Effector memory CD4-positive, alpha-beta T cell (primary cell): ENCODE measurements at regions not wholly inside any gene's neighbourhood (a gene's known extent, or its start where the extent isn't known, plus 50 kb on each side); places are given as distances from the start of the nearest gene placed in this dataset.

Source experiments
- DNase-seq, 3 donors: peaks; one replicate each; pipeline ENCODE4 v3.0.0-alpha.2; 2020
- H3K27ac ChIP-seq: 2 replicates; pipeline ENCODE4 v1.7.0; 2013; ENCODE audit warnings: mild to moderate bottlenecking, low read length, moderate library complexity; ENCODE audit not compliant: insufficient read depth, poor library complexity, severe bottlenecking
- H3K27me3 ChIP-seq: replicated peaks from 2 replicates; pipeline ENCODE4 v1.7.0; 2013; ENCODE audit warnings: mild to moderate bottlenecking, low read length; ENCODE audit not compliant: insufficient read depth, control insufficient read depth, poor library complexity, severe bottlenecking
- H3K36me3 ChIP-seq: 2 replicates; pipeline ENCODE4 v1.7.0; 2013; ENCODE audit warnings: mild to moderate bottlenecking, low read length, moderate library complexity; ENCODE audit not compliant: control insufficient read depth, insufficient read depth
- H3K4me1 ChIP-seq: 2 replicates; pipeline ENCODE4 v1.7.0; 2013; ENCODE audit warnings: low read length, mild to moderate bottlenecking; ENCODE audit not compliant: control insufficient read depth, insufficient read depth, poor library complexity, severe bottlenecking
- H3K4me3 ChIP-seq: 2 replicates; pipeline ENCODE4 v1.7.0; 2013; ENCODE audit warnings: low read length, low read depth, mild to moderate bottlenecking; ENCODE audit not compliant: insufficient read depth, poor library complexity, severe bottlenecking
- H3K9me3 ChIP-seq: 2 replicates; pipeline ENCODE4 v1.7.0; 2013; ENCODE audit warnings: mild to moderate bottlenecking, low read length, moderate library complexity; ENCODE audit not compliant: control insufficient read depth

DNA sequence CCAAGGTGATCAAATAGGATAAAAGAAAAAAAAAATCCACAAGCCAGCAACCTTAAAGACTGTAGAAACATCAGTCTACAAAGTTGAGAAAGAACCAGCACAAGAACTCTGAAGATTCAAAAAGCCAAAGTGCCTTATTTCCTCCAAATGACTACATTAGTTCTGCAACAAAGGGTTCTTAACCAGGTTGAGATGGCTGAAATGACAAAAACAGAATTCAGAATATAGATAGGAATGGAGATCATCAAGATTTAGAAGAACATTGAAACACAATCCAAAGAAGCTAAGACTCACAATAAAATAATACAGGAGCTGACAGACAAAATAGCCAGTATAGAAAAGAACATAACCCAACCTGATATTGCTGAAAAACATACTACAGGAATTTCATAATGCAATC, 156.5 kb upstream of the ZCCHC13 start:
- H3K27me3 ChIP-seq = no peaks in the 10 kb centered on the region
- H3K36me3 ChIP-seq = no peaks in the 10 kb centered on the region
- H3K4me3 ChIP-seq = no peak overlapping the region
- no peak overlapping the region for H3K27ac ChIP-seq
- H3K9me3 ChIP-seq = no peaks in the 10 kb centered on the region
- H3K4me1 ChIP-seq = no peaks in the 10 kb centered on the region
- no peak for DNase-seq

DNA sequence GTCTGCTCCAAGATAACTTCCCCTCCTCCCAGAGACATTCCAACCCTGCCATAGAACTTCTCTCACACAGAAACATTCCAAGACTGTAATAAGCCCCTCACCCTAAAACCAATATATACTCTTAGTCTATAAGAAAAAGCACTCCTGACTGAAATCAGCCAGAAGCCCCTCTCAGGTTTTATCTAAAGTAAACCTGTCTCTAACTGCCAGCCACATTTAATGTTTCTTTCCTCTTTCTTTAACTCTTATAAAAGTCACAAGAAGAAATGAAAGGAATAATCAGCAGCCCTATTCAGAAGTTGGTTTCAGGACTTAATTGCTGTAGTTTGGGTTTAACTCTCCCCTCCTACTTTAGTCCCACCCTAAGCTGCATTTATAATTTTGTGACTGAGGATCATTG, 165.0 kb upstream of the ZCCHC13 start:
- H3K4me3 ChIP-seq = no peak overlapping the region
- DNase-seq = no peak

DNA sequence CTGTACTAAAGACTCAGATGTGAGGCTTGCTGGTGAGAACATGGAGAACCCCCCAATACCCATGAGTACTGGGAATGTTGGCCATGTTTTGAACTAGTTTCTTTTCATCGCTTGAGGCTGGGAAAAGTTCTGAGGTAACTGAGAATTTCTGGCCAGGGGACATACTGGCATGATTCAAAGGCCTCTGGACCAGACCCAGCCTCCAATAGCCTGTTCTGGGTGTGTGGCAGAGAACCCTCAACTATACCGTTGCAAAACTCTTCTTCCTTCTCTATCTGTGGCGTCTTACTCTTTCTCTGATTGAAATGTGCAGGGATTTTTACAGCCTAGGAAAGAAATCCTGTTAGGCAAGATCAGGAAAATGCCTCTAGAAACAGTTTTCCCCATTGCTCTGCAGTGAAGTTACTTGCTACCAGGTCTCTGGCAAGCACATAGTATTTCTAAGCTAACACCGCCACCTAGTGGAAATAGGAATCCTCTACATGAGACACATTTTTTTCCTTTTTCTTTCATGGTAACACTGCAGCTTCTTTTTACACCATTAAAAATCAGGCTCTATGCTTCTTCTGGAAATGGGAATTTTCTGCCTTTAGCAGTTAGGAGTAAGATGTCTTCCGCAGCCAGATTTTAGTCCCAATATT, 170.7 kb upstream of the ZCCHC13 start:
- DNase-seq = peak in 1 of 3 donors; percentile 1
- Histone ChIP-seq H3K4me1 (no peaks in the 10 kb centered on the region), H3K36me3 (no peaks in the 10 kb centered on the region), H3K27ac (no peak overlapping the region), H3K4me3 (no peak overlapping the region), H3K9me3 (no peaks in the 10 kb centered on the region), H3K27me3 (no peaks in the 10 kb centered on the region)

More for the DNA sequence above, 165.0 kb upstream of the ZCCHC13 start:
- no peaks in the 10 kb centered on the region for H3K4me1 ChIP-seq
- H3K27me3 ChIP-seq = no peaks in the 10 kb centered on the region
- no peaks in the 10 kb centered on the region for H3K9me3 ChIP-seq
- no peaks in the 10 kb centered on the region for H3K36me3 ChIP-seq
- no peak overlapping the region for H3K27ac ChIP-seq

DNA sequence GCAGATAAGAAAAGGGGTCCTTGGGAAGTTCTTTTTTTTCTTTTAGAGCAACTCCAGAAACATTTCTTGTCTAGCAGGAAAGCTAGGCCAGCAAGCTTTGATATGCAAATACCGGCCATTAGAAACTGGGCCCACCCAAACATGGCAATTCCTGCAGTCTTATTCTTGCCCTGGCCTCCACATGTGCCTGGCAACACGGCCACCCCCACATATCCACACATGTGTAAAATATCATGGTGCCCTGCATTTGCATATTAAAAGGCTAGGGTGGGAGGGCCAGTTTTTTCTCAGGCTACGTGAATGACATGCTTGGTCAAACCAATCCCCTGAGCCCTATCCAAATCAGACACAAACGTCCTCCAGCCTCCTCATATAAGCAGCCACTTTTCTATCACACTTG, 171.7 kb upstream of the ZCCHC13 start:
- Histone ChIP-seq H3K9me3 (no peaks in the 10 kb centered on the region), H3K36me3 (no peaks in the 10 kb centered on the region), H3K27me3 (no peaks in the 10 kb centered on the region), H3K4me1 (no peaks in the 10 kb centered on the region), H3K4me3 (no peak overlapping the region), H3K27ac (no peak overlapping the region)
- no peak for DNase-seq

DNA sequence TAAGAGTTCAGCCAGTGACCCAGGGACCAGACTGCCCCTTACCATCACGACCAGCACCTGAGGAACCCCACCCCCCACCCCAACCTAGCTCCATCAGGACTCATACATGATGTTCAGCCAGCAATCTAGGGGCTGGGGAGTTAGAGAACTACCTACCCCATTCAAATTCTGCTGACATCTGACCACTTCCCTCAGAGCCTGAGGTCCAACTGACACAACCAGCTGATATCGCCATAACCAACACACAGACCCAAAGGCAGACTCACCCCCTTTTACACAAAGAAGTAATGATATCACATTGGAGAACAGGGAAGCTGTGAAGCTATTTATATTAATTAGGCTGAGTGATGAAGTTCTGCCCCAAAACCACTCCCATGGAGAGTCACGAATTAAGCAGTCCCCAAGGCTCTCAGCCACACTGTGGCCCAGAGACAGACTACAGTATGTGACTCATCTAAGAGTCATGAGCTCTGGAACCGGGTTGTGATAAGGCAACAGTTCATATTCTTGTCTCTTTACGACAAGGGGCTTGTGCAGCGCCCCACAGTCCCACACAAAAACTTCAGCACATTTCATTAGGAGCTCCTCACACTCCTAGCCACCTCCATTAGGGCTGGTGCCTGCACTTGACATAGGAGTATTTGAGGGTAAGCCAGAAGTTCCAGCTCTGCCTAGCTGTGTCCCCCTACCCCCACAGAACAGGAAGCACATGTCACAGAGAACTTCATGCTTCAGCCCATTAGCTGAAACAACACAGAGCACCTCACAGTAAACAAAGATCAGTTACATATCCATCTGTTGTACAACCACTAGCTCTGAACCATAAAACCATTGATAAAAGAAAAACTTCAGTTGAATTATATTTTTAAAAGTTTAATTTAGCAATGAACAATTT, 184.7 kb upstream of the ZCCHC13 start:
- Histone ChIP-seq H3K9me3 (no peaks in the 10 kb centered on the region), H3K4me3 (no peak overlapping the region), H3K27ac (no peak overlapping the region), H3K36me3 (no peaks in the 10 kb centered on the region), H3K4me1 (no peaks in the 10 kb centered on the region), H3K27me3 (no peaks in the 10 kb centered on the region)
- DNase-seq = no peak

DNA sequence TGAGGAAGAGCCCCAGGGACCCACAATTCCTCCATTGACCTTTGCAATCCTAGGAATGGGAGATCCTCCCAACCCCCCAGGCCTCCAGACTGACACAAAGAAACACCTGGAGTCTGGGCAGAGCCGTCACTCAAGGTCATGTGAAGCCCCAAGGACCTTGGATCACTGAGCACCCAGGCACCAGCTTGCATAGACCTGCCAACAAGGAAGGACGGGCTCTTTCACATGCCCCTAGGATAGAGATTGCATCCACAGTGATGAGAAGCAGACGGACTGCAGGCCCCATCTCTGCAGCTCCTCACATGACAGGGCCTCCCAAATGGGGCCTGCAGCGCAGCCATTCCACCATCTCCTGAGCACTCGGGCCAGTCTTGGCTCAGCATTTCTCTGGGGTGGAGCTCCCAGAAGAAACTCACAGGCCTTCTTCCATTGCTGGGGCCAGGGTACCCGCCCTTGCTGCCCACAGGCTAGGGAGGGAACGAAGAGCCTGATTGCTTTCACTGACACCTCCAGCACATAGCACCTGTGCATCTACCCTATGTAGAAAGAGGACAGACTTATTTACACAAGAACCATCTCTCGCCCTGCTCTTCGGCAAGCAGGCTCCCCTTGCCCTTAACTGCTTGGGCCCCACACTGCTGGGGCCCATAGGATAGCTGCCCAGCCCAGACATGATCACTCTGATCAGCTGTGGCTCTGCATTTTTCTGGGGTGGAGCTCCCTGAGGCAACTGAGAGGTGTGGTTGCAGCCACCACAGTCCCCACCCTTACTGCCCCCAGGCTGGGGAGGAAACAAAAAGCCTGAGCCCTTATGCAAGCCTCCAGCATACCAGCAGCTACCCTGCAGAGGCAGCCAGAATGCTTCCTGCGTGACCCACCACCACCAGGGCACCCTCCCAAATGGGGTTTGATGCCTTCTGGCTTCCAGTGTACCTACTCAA, 185.7 kb upstream of the ZCCHC13 start:
- Histone ChIP-seq H3K4me1 (no peaks in the 10 kb centered on the region), H3K27me3 (no peaks in the 10 kb centered on the region), H3K4me3 (no peak overlapping the region), H3K27ac (no peak overlapping the region), H3K36me3 (no peaks in the 10 kb centered on the region), H3K9me3 (no peaks in the 10 kb centered on the region)
- no peak for DNase-seq

DNA sequence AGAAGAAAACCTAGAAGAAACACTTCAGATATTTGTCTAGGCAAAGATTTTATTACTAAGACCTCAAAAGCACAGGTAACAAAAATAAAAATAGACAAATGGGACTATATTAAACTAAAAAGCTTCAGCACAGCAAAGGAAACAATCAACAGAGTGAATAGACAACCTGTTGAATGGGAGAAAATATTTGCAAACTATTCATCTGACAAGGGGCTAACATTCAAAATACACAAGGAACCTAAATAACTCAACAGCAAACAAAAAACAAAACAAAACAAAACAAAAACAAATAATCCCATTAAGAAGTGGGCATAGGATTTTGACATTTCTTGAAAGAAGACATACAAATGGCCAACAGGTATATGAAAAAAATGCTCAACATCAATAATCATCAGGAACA, 192.7 kb upstream of the ZCCHC13 start:
- no peaks in the 10 kb centered on the region for H3K27me3 ChIP-seq
- H3K4me3 ChIP-seq = no peak overlapping the region
- H3K36me3 ChIP-seq = no peaks in the 10 kb centered on the region
- no peak overlapping the region for H3K27ac ChIP-seq
- H3K4me1 ChIP-seq = no peaks in the 10 kb centered on the region
- no peaks in the 10 kb centered on the region for H3K9me3 ChIP-seq
- DNase-seq = no peak

DNA sequence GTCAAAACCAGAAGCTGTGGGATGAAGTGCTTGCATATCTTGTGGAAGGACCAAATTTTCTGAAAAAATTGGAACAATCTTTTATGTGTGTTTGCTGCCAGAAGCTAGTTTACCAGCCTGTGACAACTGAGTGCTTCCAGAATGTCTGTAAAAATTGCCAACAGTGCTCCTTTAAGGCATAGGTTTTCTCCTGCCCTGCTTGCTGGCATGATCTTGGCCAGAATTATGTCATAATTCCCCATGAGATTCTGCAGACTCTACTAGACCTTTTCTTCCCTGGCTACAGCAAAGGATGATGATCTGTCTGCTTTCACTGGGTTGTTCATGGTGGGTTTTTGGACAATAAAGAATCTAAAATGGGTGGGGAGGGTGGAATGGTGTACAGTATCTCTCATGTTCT, 196.3 kb upstream of the ZCCHC13 start:
- Histone ChIP-seq H3K36me3 (no peaks in the 10 kb centered on the region), H3K27me3 (no peaks in the 10 kb centered on the region), H3K9me3 (no peaks in the 10 kb centered on the region), H3K4me1 (no peaks in the 10 kb centered on the region), H3K27ac (no peak overlapping the region), H3K4me3 (no peak overlapping the region)
- no peak for DNase-seq

DNA sequence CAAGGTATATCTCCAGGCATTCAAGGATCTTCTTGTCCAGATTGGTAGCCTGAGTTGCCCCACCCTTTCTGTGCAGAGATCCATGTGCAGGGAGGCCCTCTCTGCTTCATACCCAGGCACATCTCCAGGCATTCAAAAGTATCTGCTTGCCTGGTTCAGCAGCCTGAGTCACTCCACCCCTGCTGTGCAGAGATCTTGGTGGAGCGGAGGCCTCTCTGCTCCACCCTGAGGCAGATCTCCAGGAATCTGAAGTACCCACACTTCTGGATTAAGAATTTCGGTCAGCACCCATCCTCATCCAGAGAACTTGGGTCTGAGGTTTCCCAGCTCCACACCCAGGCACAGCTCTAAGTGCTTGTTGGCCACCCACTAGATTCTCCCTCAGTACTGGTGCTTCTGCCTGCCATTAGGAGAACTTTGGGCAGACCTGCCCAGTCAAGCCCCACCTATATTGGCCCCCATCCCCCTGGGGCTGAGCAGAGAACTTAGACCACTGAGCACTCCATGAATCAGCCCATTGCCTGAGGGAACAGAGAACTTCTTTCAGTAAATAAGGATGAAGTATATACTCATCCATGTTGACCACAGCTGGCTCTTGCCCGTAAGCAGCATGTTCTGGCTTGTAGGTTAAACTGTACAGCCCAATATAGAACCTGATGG, 199.5 kb upstream of the ZCCHC13 start:
- Histone ChIP-seq H3K27ac (no peak overlapping the region), H3K9me3 (no peaks in the 10 kb centered on the region), H3K4me1 (no peaks in the 10 kb centered on the region), H3K4me3 (no peak overlapping the region), H3K27me3 (no peaks in the 10 kb centered on the region), H3K36me3 (no peaks in the 10 kb centered on the region)
- no peak for DNase-seq
